B cell (primary cell): ENCODE measurements at regions not wholly inside any gene's neighbourhood (a gene's known extent, or its start where the extent isn't known, plus 50 kb on each side); places are given as distances from the start of the nearest gene placed in this dataset.

Experiments used
- ATAC-seq: fragments of 200-7000 bp; cut with Tn5 transposase; one replicate; pipeline ENCODE4 v1.10.0; 2021; ENCODE audit warnings: low read depth, mild to moderate bottlenecking, moderate number of reproducible peaks, moderate library complexity
- CTCF ChIA-PET: fragments of 350-600 bp; sonication (Branson Sonifier 250); formaldehyde crosslinking; loops from one replicate; lab custom pipeline; 2021; ENCODE audit warnings: antibody characterized with exemption, inconsistent platforms; lab: Charles Lee
- POLR2A ChIA-PET: fragments of 350-600 bp; sonication (Branson Sonifier 250); formaldehyde crosslinking; loops from one replicate; lab custom pipeline; 2021; ENCODE audit warnings: antibody characterized with exemption; lab: Charles Lee
- DNase-seq: peaks from one replicate; pipeline ENCODE4 v3.0.0; 2013
- H2AFZ ChIP-seq: 2 replicates; pipeline ENCODE4 v1.6.1; 2012; ENCODE audit warnings: mild to moderate bottlenecking, low read depth, low read length; ENCODE audit not compliant: insufficient read depth, poor library complexity, severe bottlenecking
- H3K27ac ChIP-seq, 2 donors: 1 replicate in 1 of 2; 2 replicates in 1 of 2; pipeline ENCODE4 v1.5.1; 2012 to 2013; ENCODE audit warnings: low read length in 2 of 2, mild to moderate bottlenecking in 2 of 2, moderate library complexity in 1 of 2
- H3K27me3 ChIP-seq, 4 experiments: fragments of 200-600 bp in 1 of 4; sonication (generic) in 1 of 4; replicated peaks in 1 of 4; 1 replicate in 2 of 4; 2 replicates in 2 of 4; pipeline versions ENCODE4 v1.6.1 to v1.7.0; 2013 to 2016; ENCODE audit warnings: low read length in 3 of 4, mild to moderate bottlenecking in 2 of 4, mixed read lengths in 1 of 4, moderate library complexity in 1 of 4; ENCODE audit not compliant: insufficient read depth in 4 of 4, control insufficient read depth in 3 of 4; ENCODE audit errors: control extremely low read depth in 1 of 4
- H3K36me3 ChIP-seq, 2 experiments: replicated peaks in 1 of 2; 1 replicate in 1 of 2; 2 replicates in 1 of 2; pipeline versions ENCODE4 v1.6.1 to v1.7.1; 2013; ENCODE audit warnings: low read length in 1 of 2; ENCODE audit not compliant: insufficient read depth in 2 of 2, control insufficient read depth in 1 of 2; ENCODE audit errors: control extremely low read depth in 1 of 2, extremely low read depth in 1 of 2
- H3K4me1 ChIP-seq, 2 donors: fragments of 200-600 bp in 1 of 2; sonication (generic) in 1 of 2; 1 replicate in 1 of 2; 2 replicates in 1 of 2; pipeline versions ENCODE4 v1.5.1 to v1.6.1; 2013 to 2017; ENCODE audit warnings: low read length in 2 of 2; ENCODE audit not compliant: control insufficient read depth in 2 of 2, insufficient read depth in 2 of 2
- H3K4me2 ChIP-seq: replicated peaks from 2 replicates; pipeline ENCODE3; 2012; ENCODE audit warnings: mild to moderate bottlenecking, low read depth, low read length; ENCODE audit not compliant: poor library complexity, severe bottlenecking
- H3K4me3 ChIP-seq, 5 experiments: fragments of 200-600 bp in 1 of 5; sonication (generic) in 1 of 5; 1 replicate in 3 of 5; 2 replicates in 2 of 5; pipeline versions ENCODE4 v1.5.1 to v1.7.0; 2011 to 2016; ENCODE audit warnings: low read length in 4 of 5, mild to moderate bottlenecking in 4 of 5, low read depth in 2 of 5, control low read depth in 1 of 5, moderate library complexity in 1 of 5; ENCODE audit not compliant: insufficient read depth in 1 of 5; ENCODE audit errors: control extremely low read depth in 1 of 5, extremely low read depth in 1 of 5
- H3K79me2 ChIP-seq: fragments of 200-600 bp; sonication (generic); one replicate; pipeline ENCODE4 v1.6.0; 2016; ENCODE audit warnings: low read length; ENCODE audit not compliant: control insufficient read depth, insufficient read depth
- H3K9ac ChIP-seq: fragments of 200-600 bp; sonication (generic); 2 replicates; pipeline ENCODE4 v1.6.1; 2017; ENCODE audit warnings: mild to moderate bottlenecking, low read length, moderate library complexity
- H3K9me3 ChIP-seq, 3 donors: one replicate each; pipeline versions ENCODE4 v1.6.1 to v1.7.1; 2013; ENCODE audit warnings: low read length in 2 of 3; ENCODE audit not compliant: control insufficient read depth in 2 of 3, insufficient read depth in 1 of 3; ENCODE audit errors: control extremely low read depth in 1 of 3
- H4K20me1 ChIP-seq: 2 replicates; pipeline ENCODE4 v1.6.0; 2012; ENCODE audit warnings: mild to moderate bottlenecking, low read length; ENCODE audit not compliant: insufficient read depth, control insufficient read depth, poor library complexity, severe bottlenecking
- H3K27ac Mint-ChIP-seq: one replicate; pipeline ENCODE4 v1.8.0; 2021; ENCODE audit warnings: mixed read lengths
- H3K27me3 Mint-ChIP-seq: one replicate; pipeline ENCODE4 v1.8.0; 2021; ENCODE audit warnings: mixed read lengths
- H3K4me1 Mint-ChIP-seq: one replicate; pipeline ENCODE4 v1.8.0; 2021; ENCODE audit warnings: mixed read lengths
- H3K4me3 Mint-ChIP-seq: one replicate; pipeline ENCODE4 v1.8.0; 2021; ENCODE audit warnings: mixed read lengths
- H3K9me3 Mint-ChIP-seq: one replicate; pipeline ENCODE4 v1.8.0; 2022; ENCODE audit warnings: mixed read lengths; ENCODE audit not compliant: insufficient read depth
- CTCF ChIP-seq: fragments of 200-600 bp; IDR thresholded peaks from one replicate; pipeline ENCODE4 v1.8.0; 2022; ENCODE audit warnings: antibody characterized with exemption, mild to moderate bottlenecking
- EZH2 ChIP-seq: IDR thresholded peaks from 2 replicates; pipeline ENCODE4 v1.6.1; 2012; ENCODE audit warnings: borderline replicate concordance, low read depth, mild to moderate bottlenecking, moderate library complexity, low read length; ENCODE audit not compliant: insufficient read depth, poor library complexity, severe bottlenecking
- WGBS: methylation state at CpG from one replicate; pipeline ENCODE4 v1.1.5; 2013; ENCODE audit warnings: missing lambda C conversion rate; ENCODE audit not compliant: insufficient coverage; 5-methylcytosine and 5-hydroxymethylcytosine counted together
- intact Hi-C: fragments of 100-400 bp; cut with micrococcal nuclease; formaldehyde crosslinking; loops from one replicate; pipeline ENCODE4 v1.10.0; 2022

GRCh38 chr5:66368811-66369210 is 224.7 kb downstream of the SREK1 start:
- 60% methylated on average over 1 of the region's 2 CpGs for WGBS
- Mint-ChIP-seq H3K27me3 (peaks cover 7% of the 10 kb centered on the region), H3K4me3 (no peak overlapping the region), H3K27ac (no peak overlapping the region), H3K9me3 (no peaks in the 10 kb centered on the region), H3K4me1 (no peaks in the 10 kb centered on the region)
- ATAC-seq: no peak
- no peak for DNase-seq
- Histone ChIP-seq H2AFZ (no peak overlapping the region), H3K4me1 (no peaks in the 10 kb centered on the region), H3K27me3 (no peaks in the 10 kb centered on the region), H3K79me2 (no peaks in the 10 kb centered on the region), H3K9me3 (no peaks in the 10 kb centered on the region), H3K4me2 (no peak overlapping the region), H3K36me3 (no peaks in the 10 kb centered on the region), H3K4me3 (no peak overlapping the region), H3K27ac (no peak overlapping the region), H3K9ac (no peak overlapping the region), H4K20me1 (no peaks in the 10 kb centered on the region)
- TF ChIP-seq EZH2: no peak
- TF ChIP-seq CTCF: no peak
- ChIA-PET CTCF (interaction anchor here (0.8 kb wide), 2 partner anchors 9 to 59 kb away, joined by 3 read pairs; no protein-coding TSS in a partner anchor), POLR2A (no interaction called here)
- intact Hi-C loops: no loop called here

- H3K4me2 ChIP-seq: no peak overlapping the region
- intact Hi-C loops: no loop called here
- Mint-ChIP-seq H3K27ac (no peak overlapping the region), H3K27me3 (peaks cover 24% of the 10 kb centered on the region), H3K4me1 (no peaks in the 10 kb centered on the region), H3K4me3 (no peak overlapping the region), H3K9me3 (peaks cover 4% of the 10 kb centered on the region)
- H3K9ac ChIP-seq: no peak overlapping the region
- H3K4me1 ChIP-seq: no peaks in the 10 kb centered on the region
- no peak overlapping the region for H2AFZ ChIP-seq
- TF ChIP-seq CTCF (no peak), EZH2 (no peak)
- H3K79me2 ChIP-seq: no peaks in the 10 kb centered on the region
- peaks cover 0 to 10% (median 0%) of the 10 kb centered on the region in 3 donors for H3K9me3 ChIP-seq
- H3K27me3 ChIP-seq: peaks cover 0 to 4% (median 0%) of the 10 kb centered on the region in 4 experiments
- ChIA-PET POLR2A (no interaction called here), CTCF (interaction anchor here (0.8 to 1.6 kb wide), 2 partner anchors 9 to 71 kb away, joined by 3 read pairs; no protein-coding TSS in a partner anchor)
- H3K36me3 ChIP-seq: no peaks in the 10 kb centered on the region
- H4K20me1 ChIP-seq: no peaks in the 10 kb centered on the region
- no peak overlapping the region for H3K4me3 ChIP-seq
- DNase-seq: no peak
- no peak for ATAC-seq
- no peak overlapping the region for H3K27ac ChIP-seq
These were observed 218.4 kb upstream of the MAST4 start for GRCh38 chr5:66377747-66378146.
